ENCODE measurements at regions not wholly inside any gene's neighbourhood (a gene's known extent, or its start where the extent isn't known, plus 50 kb on each side); places are given as distances from the start of the nearest gene placed in this dataset.

- TF ChIP-seq SUZ12 (IDR thresholded peaks at IDR 0.05; ENCODE audit: extremely low read depth, insufficient read depth, insufficient read length) (no peak), YY1 (IDR thresholded peaks at IDR 0.05; ENCODE audit: insufficient read depth, insufficient read length) (no peak)
Observed at GRCh38 chrX:7261672-7262332, 113.8 kb upstream of the PUDP start.
